ENCODE measurements at regions not wholly inside any gene's neighbourhood (a gene's known extent, or its start where the extent isn't known, plus 50 kb on each side); places are given as distances from the start of the nearest gene placed in this dataset.

GRCh38 chr5:28217695-28218094 lies 1179.3 kb upstream of the CDH9 start:
- no peaks in the 10 kb centered on the region for H3K36me3 ChIP-seq (ENCODE audit: insufficient read depth, low read length)
- no TSS peak for BruUV-seq (replicated peaks)
- H2AFZ ChIP-seq (ENCODE audit: low read length), result no peak overlapping the region
- ChIA-PET POLR2A (interaction anchor here (0.5 to 0.6 kb wide), 2 partner anchors 18 to 22 kb away, joined by 3 read pairs; no protein-coding TSS in a partner anchor), CTCF (ENCODE audit: unreplicated experiment) (no interaction called here)
- H3K79me2 ChIP-seq (ENCODE audit: insufficient read depth, low read depth, low read length), result no peaks in the 10 kb centered on the region
- no peaks in the 10 kb centered on the region for H4K20me1 ChIP-seq (ENCODE audit: insufficient read depth, low read length)
- no peak overlapping the region for H3K27ac ChIP-seq (ENCODE audit: low read depth, low read length, poor library complexity, severe bottlenecking)
- H3K9me2 ChIP-seq (ENCODE audit: insufficient read depth, low read length), result no peaks in the 10 kb centered on the region
- no peak for DNase-seq (ENCODE audit: low spot score)
- no peak overlapping the region for H3K4me2 ChIP-seq (ENCODE audit: low read length)
- H3K9me3 ChIP-seq (ENCODE audit: low read length), result no peaks in the 10 kb centered on the region
- no peaks in the 10 kb centered on the region for H3K4me1 ChIP-seq (ENCODE audit: insufficient read depth, low read length, poor library complexity, severe bottlenecking)
- intact Hi-C loops (cut with micrococcal nuclease; ENCODE audit: unreplicated experiment), result no loop called here
- no peak for TF ChIP-seq EZH2phosphoT487 (IDR thresholded peaks at IDR 0.05; ENCODE audit: borderline replicate concordance, low read depth, low read length)
- TF ChIP-seq CTCF (conservative IDR thresholded peaks at IDR 0.05; ENCODE audit: low read length), result no peak
- no peak overlapping the region for H3K4me3 ChIP-seq (ENCODE audit: low read depth, low read length, poor library complexity, severe bottlenecking)

- H4K20me1 ChIP-seq (ENCODE audit: insufficient read depth, low read length), result no peaks in the 10 kb centered on the region
- BruUV-seq (replicated peaks), result no TSS peak
- ChIA-PET POLR2A (interaction anchor here (0.6 kb wide), 1 partner anchor 21 kb away, joined by 3 read pairs; no protein-coding TSS in a partner anchor), CTCF (ENCODE audit: unreplicated experiment) (no interaction called here)
- no peak for DNase-seq (ENCODE audit: low spot score)
- TF ChIP-seq CTCF (conservative IDR thresholded peaks at IDR 0.05; ENCODE audit: low read length) (no peak), EZH2phosphoT487 (IDR thresholded peaks at IDR 0.05; ENCODE audit: borderline replicate concordance, low read depth, low read length) (no peak)
- H3K27ac ChIP-seq (ENCODE audit: low read depth, low read length, poor library complexity, severe bottlenecking), result no peak overlapping the region
- no peaks in the 10 kb centered on the region for H3K4me1 ChIP-seq (ENCODE audit: insufficient read depth, low read length, poor library complexity, severe bottlenecking)
- intact Hi-C loops (cut with micrococcal nuclease; ENCODE audit: unreplicated experiment), result no loop called here
- no peaks in the 10 kb centered on the region for H3K79me2 ChIP-seq (ENCODE audit: insufficient read depth, low read depth, low read length)
- no peaks in the 10 kb centered on the region for H3K36me3 ChIP-seq (ENCODE audit: insufficient read depth, low read length)
- no peak overlapping the region for H2AFZ ChIP-seq (ENCODE audit: low read length)
- no peaks in the 10 kb centered on the region for H3K9me2 ChIP-seq (ENCODE audit: insufficient read depth, low read length)
- no peaks in the 10 kb centered on the region for H3K9me3 ChIP-seq (ENCODE audit: low read length)
- H3K4me2 ChIP-seq (ENCODE audit: low read length), result no peak overlapping the region
- H3K4me3 ChIP-seq (ENCODE audit: low read depth, low read length, poor library complexity, severe bottlenecking), result no peak overlapping the region
These were observed 1178.6 kb upstream of the CDH9 start for GRCh38 chr5:28216939-28217360.

GRCh38 chr5:28215091-28215490 lies 1176.7 kb upstream of the CDH9 start:
- no TSS peak for BruUV-seq (replicated peaks)
- Histone ChIP-seq H3K9me3 (ENCODE audit: low read length) (no peaks in the 10 kb centered on the region), H2AFZ (ENCODE audit: low read length) (no peak overlapping the region), H3K4me1 (ENCODE audit: insufficient read depth, low read length, poor library complexity, severe bottlenecking) (no peaks in the 10 kb centered on the region), H3K79me2 (ENCODE audit: insufficient read depth, low read depth, low read length) (no peaks in the 10 kb centered on the region), H4K20me1 (ENCODE audit: insufficient read depth, low read length) (no peaks in the 10 kb centered on the region), H3K9me2 (ENCODE audit: insufficient read depth, low read length) (no peaks in the 10 kb centered on the region), H3K27ac (ENCODE audit: low read depth, low read length, poor library complexity, severe bottlenecking) (no peak overlapping the region), H3K4me2 (ENCODE audit: low read length) (no peak overlapping the region), H3K4me3 (ENCODE audit: low read depth, low read length, poor library complexity, severe bottlenecking) (no peak overlapping the region), H3K36me3 (ENCODE audit: insufficient read depth, low read length) (no peaks in the 10 kb centered on the region)
- TF ChIP-seq CTCF (conservative IDR thresholded peaks at IDR 0.05; ENCODE audit: low read length) (no peak), EZH2phosphoT487 (IDR thresholded peaks at IDR 0.05; ENCODE audit: borderline replicate concordance, low read depth, low read length) (no peak)
- CTCF ChIA-PET (ENCODE audit: unreplicated experiment), result no interaction called here
- POLR2A ChIA-PET, result no interaction called here
- DNase-seq (ENCODE audit: low spot score), result no peak
- intact Hi-C loops (cut with micrococcal nuclease; ENCODE audit: unreplicated experiment), result no loop called here

Data from OCI-LY7 (cell line).